Common myeloid progenitor, CD34-positive (primary cell): ENCODE measurements at regions not wholly inside any gene's neighbourhood (a gene's known extent, or its start where the extent isn't known, plus 50 kb on each side); places are given as distances from the start of the nearest gene placed in this dataset.

Experiments used
- CTCF ChIA-PET: fragments of 350-600 bp; sonication (Branson Sonifier 250); formaldehyde crosslinking; loops from one replicate; lab custom pipeline; 2021; ENCODE audit warnings: antibody characterized with exemption; lab: Charles Lee
- POLR2A ChIA-PET: fragments of 350-600 bp; sonication (Branson Sonifier 250); formaldehyde crosslinking; loops from one replicate; lab custom pipeline; 2021; ENCODE audit warnings: antibody characterized with exemption; lab: Charles Lee
- DNase-seq, 3 donors: peaks; one replicate each; pipeline versions ENCODE4 v3.0.0 to v3.0.0-alpha.2; 2013
- H3K27ac ChIP-seq, 2 experiments: 1 replicate in 1 of 2; 2 replicates in 1 of 2; pipeline ENCODE4 v1.7.0; 2013; ENCODE audit warnings: inconsistent platforms in 2 of 2, low read length in 2 of 2, mild to moderate bottlenecking in 2 of 2, low read depth in 1 of 2, moderate library complexity in 1 of 2; ENCODE audit not compliant: severe bottlenecking in 2 of 2, insufficient read depth in 1 of 2, poor library complexity in 1 of 2
- H3K27me3 ChIP-seq, 5 experiments: replicated peaks in 2 of 5; 1 replicate in 3 of 5; 2 replicates in 2 of 5; pipeline versions ENCODE4 v1.6.1 to v1.7.0; 2013; ENCODE audit warnings: low read length in 4 of 5, mild to moderate bottlenecking in 2 of 5, moderate library complexity in 2 of 5, inconsistent platforms in 1 of 5; ENCODE audit not compliant: insufficient read depth in 5 of 5, control insufficient read depth in 4 of 5
- H3K36me3 ChIP-seq, 4 experiments: 1 replicate in 2 of 4; 2 replicates in 2 of 4; pipeline versions ENCODE4 v1.6.1 to v1.7.0; 2013; ENCODE audit warnings: low read length in 3 of 4, control low read depth in 1 of 4, mild to moderate bottlenecking in 1 of 4; ENCODE audit not compliant: control insufficient read depth in 4 of 4, insufficient read depth in 4 of 4
- H3K4me1 ChIP-seq, 4 experiments: 1 replicate in 3 of 4; 2 replicates in 1 of 4; pipeline versions ENCODE4 v1.6.1 to v1.7.1; 2013; ENCODE audit warnings: low read length in 3 of 4, mild to moderate bottlenecking in 3 of 4, control low read depth in 1 of 4, inconsistent platforms in 1 of 4, moderate library complexity in 1 of 4; ENCODE audit not compliant: control insufficient read depth in 4 of 4, insufficient read depth in 4 of 4; ENCODE audit errors: control extremely low read depth in 1 of 4
- H3K4me3 ChIP-seq, 7 experiments: 1 replicate in 4 of 7; 2 replicates in 3 of 7; pipeline versions ENCODE4 v1.5.1 to v1.7.0; 2013; ENCODE audit warnings: mild to moderate bottlenecking in 7 of 7, low read length in 6 of 7, moderate library complexity in 6 of 7, inconsistent platforms in 2 of 7, low read depth in 2 of 7, control low read depth in 1 of 7; ENCODE audit not compliant: insufficient read depth in 4 of 7, control insufficient read depth in 1 of 7; ENCODE audit errors: extremely low read depth in 1 of 7
- H3K9me3 ChIP-seq, 5 experiments: 1 replicate in 4 of 5; 2 replicates in 1 of 5; pipeline versions ENCODE4 v1.6.1 to v1.7.1; 2013; ENCODE audit warnings: low read length in 4 of 5, mild to moderate bottlenecking in 2 of 5, inconsistent platforms in 1 of 5, low read depth in 1 of 5, moderate library complexity in 1 of 5; ENCODE audit not compliant: control insufficient read depth in 4 of 5, insufficient read depth in 2 of 5; ENCODE audit errors: control extremely low read depth in 1 of 5
- WGBS: methylation state at CpG from one replicate; pipeline ENCODE4 v1.1.5; 2013; ENCODE audit not compliant: insufficient coverage; 5-methylcytosine and 5-hydroxymethylcytosine counted together

- 91% methylated on average over 3 of the region's 4 CpGs for WGBS
- Histone ChIP-seq H3K27me3 (peaks cover 0 to 32% (median 11%) of the 10 kb centered on the region in 5 experiments), H3K27ac (no peak overlapping the region), H3K4me3 (no peak overlapping the region), H3K4me1 (peaks cover 2 to 24% (median 21%) of the 10 kb centered on the region in 4 experiments), H3K36me3 (no peaks in the 10 kb centered on the region), H3K9me3 (peaks cover 0 to 3% (median 0%) of the 10 kb centered on the region in 5 experiments)
- POLR2A ChIA-PET: no interaction called here
- CTCF ChIA-PET: interaction anchor here (0.9 to 1.7 kb wide), 5 partner anchors 11 to 161 kb away, joined by 3 to 6 read pairs (median 3); no protein-coding TSS in a partner anchor
- no peak for DNase-seq
These were observed 63.9 kb upstream of the CHST15 start for GRCh38 chr10:124157271-124157681.

DNA sequence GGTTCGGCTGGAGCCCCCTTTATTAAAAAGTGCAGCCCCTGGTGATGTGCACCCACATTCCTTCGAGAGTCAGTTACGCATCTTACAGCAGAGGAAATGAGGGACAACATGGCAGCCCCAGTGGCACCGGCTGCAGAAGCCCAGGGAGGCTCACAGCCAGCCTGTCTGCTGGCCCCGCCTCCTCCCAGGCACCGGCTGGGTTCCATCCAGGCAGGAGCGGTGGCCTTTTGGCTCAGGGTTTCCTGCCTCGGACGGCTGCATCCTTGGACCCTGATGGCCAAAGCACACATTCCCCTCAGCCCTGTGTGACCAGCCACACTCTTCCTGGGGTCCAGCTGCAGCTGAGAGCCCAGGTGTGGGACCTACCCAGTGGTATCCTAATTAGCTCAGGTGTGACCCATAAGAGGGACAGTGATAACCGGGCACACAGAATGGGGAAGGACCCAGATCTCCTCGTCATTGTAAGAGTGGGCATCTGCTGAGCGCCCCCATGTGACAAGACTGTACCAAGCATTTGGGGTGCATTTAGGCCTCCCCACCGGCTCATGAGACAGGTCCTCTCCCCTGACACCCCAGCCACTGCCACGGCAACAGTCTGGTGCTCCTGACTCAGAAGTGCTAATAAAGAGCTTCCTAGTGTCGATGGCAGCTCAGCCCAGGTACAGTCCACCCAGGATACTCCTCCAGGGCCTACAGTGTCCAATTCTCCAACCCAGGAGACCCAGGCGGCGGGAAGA lies 63.3 kb upstream of the CHST15 start:
- CTCF ChIA-PET: interaction anchor here (0.7 to 1.7 kb wide), 7 partner anchors 12 to 161 kb away, joined by 3 to 6 read pairs (median 3); no protein-coding TSS in a partner anchor
- Histone ChIP-seq H3K27ac (no peak overlapping the region), H3K9me3 (peaks cover 0 to 3% (median 0%) of the 10 kb centered on the region in 5 experiments), H3K4me3 (no peak overlapping the region), H3K27me3 (peaks cover 0 to 37% (median 16%) of the 10 kb centered on the region in 5 experiments), H3K4me1 (peaks cover 2 to 29% (median 23%) of the 10 kb centered on the region in 4 experiments), H3K36me3 (no peaks in the 10 kb centered on the region)
- WGBS: 85% methylated on average over 14 of the region's 17 CpGs
- DNase-seq: peak in 1 of 3 donors; percentile 28
- POLR2A ChIA-PET: no interaction called here

- Histone ChIP-seq H3K36me3 (no peaks in the 10 kb centered on the region), H3K4me3 (no peak overlapping the region), H3K27ac (no peak overlapping the region), H3K4me1 (peaks cover 2 to 29% (median 23%) of the 10 kb centered on the region in 4 experiments), H3K9me3 (peaks cover 0 to 3% (median 0%) of the 10 kb centered on the region in 5 experiments), H3K27me3 (peaks cover 0 to 33% (median 16%) of the 10 kb centered on the region in 5 experiments)
- ChIA-PET POLR2A (interaction anchor here (0.7 kb wide), 1 partner anchor 78 kb away, joined by 3 read pairs; no protein-coding TSS in a partner anchor), CTCF (interaction anchor here (1.1 to 1.5 kb wide), 3 partner anchors 9 to 30 kb away, joined by 3 to 4 read pairs (median 3); no protein-coding TSS in a partner anchor)
- DNase-seq: no peak
- 95% methylated on average over 17 of the region's 17 CpGs for WGBS
These were observed 62.5 kb upstream of the CHST15 start for GRCh38 chr10:124155781-124156435.

DNA sequence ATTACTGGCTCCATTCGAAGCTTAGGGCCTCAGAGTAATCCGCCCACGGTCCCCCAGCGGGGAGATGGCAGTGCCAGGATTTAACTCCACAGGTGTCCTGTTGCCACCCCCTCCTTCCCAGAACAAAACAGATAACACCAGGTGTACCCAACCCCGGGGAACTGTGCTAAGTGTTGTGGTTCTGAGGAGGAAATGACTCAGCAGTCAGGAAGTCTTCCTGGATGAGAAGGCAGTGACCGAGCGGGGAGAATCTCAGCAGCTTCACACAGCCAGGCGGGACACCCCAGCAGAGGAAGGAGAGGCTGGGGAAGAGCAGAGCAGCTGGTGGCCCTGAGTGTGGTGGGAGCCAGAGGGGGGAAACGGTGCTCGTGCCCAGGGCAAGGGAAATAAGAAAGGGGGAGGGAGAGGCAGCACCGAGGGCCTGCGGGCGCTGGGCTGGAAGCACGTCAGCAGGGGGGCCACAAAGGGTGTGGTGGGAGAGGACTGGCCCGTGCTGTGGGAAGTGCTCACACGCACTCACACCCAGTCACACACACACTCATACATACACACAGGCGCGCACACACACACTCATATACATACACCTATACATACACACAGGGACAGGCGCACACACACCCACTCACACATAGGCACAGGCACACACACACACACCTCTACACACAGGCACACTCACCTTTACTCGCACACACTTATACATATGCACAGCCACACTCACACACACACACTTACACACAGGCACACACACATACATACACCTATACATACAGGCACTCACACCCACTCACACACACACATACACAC lies 59.8 kb upstream of the CHST15 start:
- peaks cover 0 to 19% (median 14%) of the 10 kb centered on the region in 5 experiments for H3K27me3 ChIP-seq
- peaks cover 0 to 2% (median 0%) of the 10 kb centered on the region in 5 experiments for H3K9me3 ChIP-seq
- WGBS: 24% methylated on average over 6 of the region's 20 CpGs
- H3K36me3 ChIP-seq: no peaks in the 10 kb centered on the region
- peaks cover 2 to 44% (median 35%) of the 10 kb centered on the region in 4 experiments for H3K4me1 ChIP-seq
- CTCF ChIA-PET: interaction anchor here (1.1 to 2.9 kb wide), 3 partner anchors 23 to 61 kb away, joined by 3 to 11 read pairs (median 8); no protein-coding TSS in a partner anchor
- POLR2A ChIA-PET: interaction anchor here (0.7 to 1.3 kb wide), 3 partner anchors 32 to 60 kb away, joined by 4 to 5 read pairs (median 4); no protein-coding TSS in a partner anchor
- H3K4me3 ChIP-seq: peak overlapping the region in 1 of 7 experiments; percentile 43
- peak; percentile 85 to 95 (median 92) for DNase-seq
- no peak overlapping the region for H3K27ac ChIP-seq

DNA sequence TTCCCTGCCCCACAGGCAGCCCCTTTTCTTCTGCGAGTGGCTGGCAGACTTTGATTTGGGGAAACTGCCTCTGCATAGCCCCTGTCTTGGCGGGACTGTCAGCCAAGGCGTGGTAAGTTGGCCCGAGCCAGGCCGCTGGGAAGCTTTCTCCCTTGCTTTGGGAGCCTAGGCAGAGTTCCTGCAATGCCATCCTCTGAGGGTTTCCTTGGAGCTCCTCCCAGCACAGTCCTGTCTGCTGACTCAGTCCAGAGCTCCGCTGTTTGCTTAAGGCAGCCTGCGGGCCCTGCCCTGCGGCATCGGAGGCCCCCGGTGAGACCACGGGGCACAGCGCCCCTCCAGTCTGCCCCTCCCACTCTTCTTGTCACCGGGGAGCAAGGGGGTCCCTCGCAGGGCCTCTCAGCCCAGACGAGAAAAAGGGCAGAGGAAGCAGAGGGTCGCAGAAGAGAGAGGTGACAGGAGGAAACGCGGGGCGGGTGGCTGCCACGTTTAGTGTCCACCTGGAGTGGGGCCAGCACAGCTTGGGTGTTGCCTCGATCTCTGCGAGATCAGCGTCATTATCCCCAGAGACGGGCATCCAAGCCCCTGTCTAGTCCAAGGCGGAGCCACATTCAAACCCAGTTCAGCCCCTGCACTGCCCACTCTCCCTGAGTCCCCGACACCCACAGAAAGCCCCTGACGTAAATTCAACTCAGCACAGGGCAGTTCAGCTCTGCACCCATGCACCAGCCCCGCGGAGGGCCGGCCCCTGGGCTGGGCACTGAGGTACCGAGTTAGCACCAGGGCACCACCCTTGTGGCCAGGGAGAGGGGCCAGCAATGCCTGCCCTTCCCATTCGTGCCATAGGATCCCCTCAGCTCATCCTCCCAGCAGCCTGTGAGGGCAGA lies 59.0 kb upstream of the CHST15 start:
- H3K27ac ChIP-seq: no peak overlapping the region
- ChIA-PET CTCF (interaction anchor here (0.9 to 2.9 kb wide), 7 partner anchors 10 to 60 kb away, joined by 3 to 11 read pairs (median 3); no protein-coding TSS in a partner anchor), POLR2A (interaction anchor here (0.6 to 1.3 kb wide), 4 partner anchors 28 to 60 kb away, joined by 3 to 5 read pairs (median 4); no protein-coding TSS in a partner anchor)
- 22% methylated on average over 24 of the region's 32 CpGs for WGBS
- no peaks in the 10 kb centered on the region for H3K36me3 ChIP-seq
- DNase-seq: peak in 2 of 3 donors; percentile 47 to 64
- no peaks in the 10 kb centered on the region for H3K9me3 ChIP-seq
- H3K27me3 ChIP-seq: peaks cover 0 to 19% (median 14%) of the 10 kb centered on the region in 5 experiments
- peak overlapping the region in 2 of 7 experiments; percentile 38 to 43 for H3K4me3 ChIP-seq
- peaks cover 2 to 44% (median 35%) of the 10 kb centered on the region in 4 experiments for H3K4me1 ChIP-seq
